HUES6 (cell line): ENCODE measurements at regions not wholly inside any gene's neighbourhood (a gene's known extent, or its start where the extent isn't known, plus 50 kb on each side); places are given as distances from the start of the nearest gene placed in this dataset.

Experiments
- H3K27ac ChIP-seq: 2 replicates; pipeline ENCODE4 v1.7.0; 2013; ENCODE audit warnings: low read depth, mild to moderate bottlenecking, low read length, inconsistent platforms
- H3K27me3 ChIP-seq: 2 replicates; pipeline ENCODE4 v1.6.1; 2013; ENCODE audit warnings: low read length; ENCODE audit not compliant: control insufficient read depth, insufficient read depth
- H3K36me3 ChIP-seq: 2 replicates; pipeline ENCODE4 v1.6.1; 2013; ENCODE audit warnings: low read length; ENCODE audit not compliant: control insufficient read depth, insufficient read depth
- H3K4me1 ChIP-seq: 2 replicates; pipeline ENCODE4 v1.6.1; 2013; ENCODE audit warnings: low read length; ENCODE audit not compliant: control insufficient read depth, insufficient read depth
- H3K4me3 ChIP-seq: 2 replicates; pipeline ENCODE4 v1.5.1; 2013; ENCODE audit warnings: low read depth, low read length
- H3K9ac ChIP-seq: one replicate; pipeline ENCODE4 v1.6.1; 2013; ENCODE audit warnings: mild to moderate bottlenecking, low read length
- H3K9me3 ChIP-seq: 2 replicates; pipeline ENCODE4 v1.6.1; 2013; ENCODE audit warnings: low read depth, low read length; ENCODE audit not compliant: control insufficient read depth, insufficient read depth

- H3K36me3 ChIP-seq, result no peaks in the 10 kb centered on the region
- H3K4me3 ChIP-seq, result no peak overlapping the region
- 0 out of 2 replicates have a peak, but pooled peaks cover 3% of the 10 kb centered on the region for H3K9me3 ChIP-seq
- no peaks in the 10 kb centered on the region for H3K4me1 ChIP-seq
- no peaks in the 10 kb centered on the region for H3K27me3 ChIP-seq
- H3K27ac ChIP-seq, result no peak overlapping the region
- H3K9ac ChIP-seq, result no peak overlapping the region
These were observed 294.0 kb upstream of the AKR1E2 start for GRCh38 chr10:4532011-4532410.

DNA sequence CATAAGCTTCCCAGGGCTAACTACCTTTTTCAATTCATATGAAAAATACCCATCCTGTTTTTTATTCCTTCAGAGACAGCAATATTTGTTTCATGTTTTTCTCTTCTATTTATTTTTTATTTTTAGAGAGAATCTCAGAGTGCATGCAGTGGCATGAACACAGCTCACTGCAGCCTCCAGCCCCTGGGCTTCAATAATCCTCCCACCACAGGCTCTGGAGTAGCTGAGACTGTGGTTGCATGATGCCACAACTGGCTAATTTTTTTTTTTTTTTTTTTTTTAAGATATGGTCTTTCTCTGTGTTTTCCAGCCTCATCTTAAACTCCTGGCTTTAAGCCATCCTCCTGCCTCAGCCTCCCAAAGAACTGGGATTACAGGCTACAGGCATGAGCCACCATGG lies 296.7 kb upstream of the AKR1E2 start:
- Histone ChIP-seq H3K27me3 (no peaks in the 10 kb centered on the region), H3K4me1 (no peaks in the 10 kb centered on the region), H3K9me3 (no peaks in the 10 kb centered on the region), H3K36me3 (no peaks in the 10 kb centered on the region), H3K27ac (no peak overlapping the region), H3K9ac (no peak overlapping the region), H3K4me3 (no peak overlapping the region)

DNA sequence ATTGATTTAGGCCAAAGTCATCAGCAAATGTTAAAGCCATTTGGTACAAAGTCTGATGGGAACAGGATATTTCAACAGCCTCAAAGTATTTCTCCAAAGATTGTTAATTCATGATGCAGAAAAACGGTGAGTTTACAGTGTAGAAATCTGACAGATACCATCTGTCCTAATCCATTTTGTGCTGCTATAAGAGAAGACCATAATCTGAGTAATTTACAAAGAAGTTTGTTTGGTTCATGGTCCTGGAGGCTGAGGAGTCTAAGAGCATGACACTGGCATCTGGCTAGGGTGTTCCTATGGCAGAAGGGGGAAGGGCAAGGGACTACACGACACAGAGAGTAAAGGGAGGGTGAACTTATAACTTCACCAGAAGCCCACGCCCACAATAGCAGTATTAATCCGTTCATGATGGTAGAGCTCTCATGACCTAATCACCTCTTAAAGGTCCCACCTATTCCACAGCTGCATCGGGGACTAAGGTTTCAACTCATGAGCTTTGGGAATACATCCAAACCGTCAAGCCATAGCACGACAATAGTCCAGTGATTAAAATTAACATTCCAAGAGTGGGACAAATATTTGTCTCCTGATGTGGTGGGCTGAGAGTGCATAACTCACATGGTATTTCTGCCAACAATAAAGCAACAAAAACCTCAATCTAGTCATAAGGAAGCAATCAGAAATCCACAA lies 298.6 kb upstream of the AKR1E2 start:
- no peaks in the 10 kb centered on the region for H3K9me3 ChIP-seq
- no peaks in the 10 kb centered on the region for H3K36me3 ChIP-seq

DNA sequence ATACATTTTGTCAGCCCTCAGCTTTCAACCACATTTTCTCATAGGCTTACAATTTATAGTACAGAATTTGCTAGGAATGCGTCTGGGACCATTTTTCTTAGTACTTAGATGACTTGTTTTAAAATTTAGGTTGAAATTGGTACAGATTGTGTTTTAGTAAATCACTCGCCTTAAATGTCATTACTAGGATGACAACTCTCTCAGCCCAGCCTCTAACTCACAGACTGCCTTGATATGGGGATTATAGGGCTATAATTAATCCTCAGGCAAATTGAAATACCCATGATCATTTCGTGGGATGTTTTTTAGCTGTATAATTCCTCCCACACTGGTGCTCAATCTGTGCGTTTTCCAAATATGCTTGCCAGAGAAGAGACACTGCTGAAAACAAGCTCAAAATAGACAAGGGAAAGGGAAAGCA lies 299.7 kb upstream of the AKR1E2 start:
- Histone ChIP-seq H3K9me3 (no peaks in the 10 kb centered on the region), H3K36me3 (no peaks in the 10 kb centered on the region), H3K4me3 (no peak overlapping the region), H3K27ac (no peak overlapping the region), H3K9ac (no peak overlapping the region), H3K27me3 (no peaks in the 10 kb centered on the region), H3K4me1 (no peaks in the 10 kb centered on the region)

More for the DNA sequence above, 298.6 kb upstream of the AKR1E2 start:
- H3K27me3 ChIP-seq, result no peaks in the 10 kb centered on the region
- H3K27ac ChIP-seq, result no peak overlapping the region
- H3K4me3 ChIP-seq, result no peak overlapping the region
- no peaks in the 10 kb centered on the region for H3K4me1 ChIP-seq
- no peak overlapping the region for H3K9ac ChIP-seq

DNA sequence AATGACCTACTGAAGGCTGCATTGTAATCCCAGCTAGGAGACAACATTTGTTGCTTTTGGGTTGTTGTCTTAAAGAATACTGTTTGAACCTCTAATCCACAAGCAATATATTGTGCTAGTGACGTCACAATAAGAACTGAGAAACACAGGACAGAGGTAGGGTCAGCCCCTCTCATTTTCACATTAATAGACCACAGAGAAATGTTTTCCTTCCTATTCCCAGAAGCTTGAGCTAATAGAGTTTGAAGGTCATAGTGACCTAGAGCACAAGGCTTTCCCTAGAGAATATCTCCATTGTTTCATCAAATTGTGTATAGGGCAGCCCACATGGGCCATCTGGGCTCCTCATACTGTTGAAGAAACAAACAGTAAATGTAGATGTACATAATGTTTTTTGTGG lies 300.9 kb upstream of the AKR1E2 start:
- H3K9me3 ChIP-seq, result no peaks in the 10 kb centered on the region
- H3K4me1 ChIP-seq, result no peaks in the 10 kb centered on the region
- H3K4me3 ChIP-seq, result no peak overlapping the region
- H3K27me3 ChIP-seq, result no peaks in the 10 kb centered on the region
- no peaks in the 10 kb centered on the region for H3K36me3 ChIP-seq
- no peak overlapping the region for H3K9ac ChIP-seq
- H3K27ac ChIP-seq, result no peak overlapping the region

- no peak overlapping the region for H3K9ac ChIP-seq
- no peaks in the 10 kb centered on the region for H3K27me3 ChIP-seq
These were observed 303.6 kb upstream of the AKR1E2 start for GRCh38 chr10:4522296-4523000.

GRCh38 chr10:4519658-4520402 lies 306.2 kb upstream of the AKR1E2 start:
- H3K27me3 ChIP-seq, result no peaks in the 10 kb centered on the region
- no peak overlapping the region for H3K27ac ChIP-seq
- H3K9ac ChIP-seq, result no peak overlapping the region
- no peaks in the 10 kb centered on the region for H3K4me1 ChIP-seq
- H3K4me3 ChIP-seq, result no peak overlapping the region
- no peaks in the 10 kb centered on the region for H3K9me3 ChIP-seq
- no peaks in the 10 kb centered on the region for H3K36me3 ChIP-seq

More at GRCh38 chr10:4522296-4523000, 303.6 kb upstream of the AKR1E2 start:
- no peak overlapping the region for H3K27ac ChIP-seq
- no peaks in the 10 kb centered on the region for H3K4me1 ChIP-seq
- H3K9me3 ChIP-seq, result no peaks in the 10 kb centered on the region
- H3K4me3 ChIP-seq, result no peak overlapping the region
- H3K36me3 ChIP-seq, result no peaks in the 10 kb centered on the region

DNA sequence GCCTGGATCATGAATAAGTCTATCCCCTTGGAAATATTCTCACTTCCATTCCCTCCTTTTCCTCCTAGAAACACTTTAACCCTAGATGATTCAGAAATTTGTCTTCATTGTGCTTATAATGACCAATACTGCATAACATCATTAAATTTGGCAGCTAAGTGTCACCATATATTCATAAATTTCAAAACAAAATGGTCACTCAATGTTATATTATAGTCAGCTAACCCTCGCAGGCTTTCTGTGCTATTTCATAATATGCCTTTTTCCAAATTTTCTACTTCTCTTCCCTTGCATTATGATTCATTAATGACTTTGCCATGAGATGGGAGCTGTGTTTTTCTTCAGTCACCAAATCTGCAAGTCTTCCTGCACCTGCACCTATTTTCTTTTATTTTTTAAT lies 308.3 kb upstream of the AKR1E2 start:
- Histone ChIP-seq H3K9me3 (no peaks in the 10 kb centered on the region), H3K9ac (no peak overlapping the region), H3K4me3 (no peak overlapping the region), H3K27me3 (no peaks in the 10 kb centered on the region), H3K4me1 (no peaks in the 10 kb centered on the region), H3K36me3 (no peaks in the 10 kb centered on the region), H3K27ac (no peak overlapping the region)

- no peak overlapping the region for H3K4me3 ChIP-seq
These were observed 310.3 kb upstream of the AKR1E2 start for GRCh38 chr10:4515721-4516120.

GRCh38 chr10:4514445-4515108 lies 311.4 kb upstream of the AKR1E2 start:
- Histone ChIP-seq H3K4me1 (no peaks in the 10 kb centered on the region), H3K4me3 (no peak overlapping the region), H3K36me3 (no peaks in the 10 kb centered on the region), H3K27ac (no peak overlapping the region), H3K9ac (no peak overlapping the region), H3K9me3 (no peaks in the 10 kb centered on the region), H3K27me3 (no peaks in the 10 kb centered on the region)

More at GRCh38 chr10:4515721-4516120, 310.3 kb upstream of the AKR1E2 start:
- no peaks in the 10 kb centered on the region for H3K9me3 ChIP-seq
- H3K27me3 ChIP-seq, result no peaks in the 10 kb centered on the region
- no peaks in the 10 kb centered on the region for H3K36me3 ChIP-seq
- H3K9ac ChIP-seq, result no peak overlapping the region
- no peak overlapping the region for H3K27ac ChIP-seq
- no peaks in the 10 kb centered on the region for H3K4me1 ChIP-seq
